ENCODE measurements at regions not wholly inside any gene's neighbourhood (a gene's known extent, or its start where the extent isn't known, plus 50 kb on each side); places are given as distances from the start of the nearest gene placed in this dataset.

DNA sequence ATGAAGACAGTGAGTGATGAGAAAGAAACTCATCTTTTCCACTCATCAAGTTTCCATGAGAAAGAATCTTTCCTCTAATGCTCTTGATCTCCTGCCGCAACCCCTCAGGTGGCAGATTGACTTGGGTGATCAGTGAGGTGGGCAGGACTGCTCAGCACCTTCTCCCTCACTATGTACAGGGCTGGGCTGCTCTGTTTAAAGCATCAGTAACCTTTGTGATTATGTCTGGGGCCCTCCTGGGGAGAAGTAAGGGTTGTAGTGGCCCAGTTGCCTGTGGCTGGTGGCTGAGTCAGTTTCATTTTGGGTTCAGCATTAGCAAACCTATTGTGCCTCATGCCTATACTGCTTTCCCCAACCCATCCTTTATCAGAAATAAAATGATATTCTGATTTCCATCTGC lies 366.0 kb downstream of the TTLL7 start:
- TF ChIP-seq CTCF (IDR thresholded peaks at IDR 0.05; ENCODE audit: insufficient read depth, low read depth, low read length, missing control alignments) = no peak
- no peak for DNase-seq (ENCODE audit: low read depth)
- no peak overlapping the region for H3K4me3 ChIP-seq (ENCODE audit: low read length)

DNA sequence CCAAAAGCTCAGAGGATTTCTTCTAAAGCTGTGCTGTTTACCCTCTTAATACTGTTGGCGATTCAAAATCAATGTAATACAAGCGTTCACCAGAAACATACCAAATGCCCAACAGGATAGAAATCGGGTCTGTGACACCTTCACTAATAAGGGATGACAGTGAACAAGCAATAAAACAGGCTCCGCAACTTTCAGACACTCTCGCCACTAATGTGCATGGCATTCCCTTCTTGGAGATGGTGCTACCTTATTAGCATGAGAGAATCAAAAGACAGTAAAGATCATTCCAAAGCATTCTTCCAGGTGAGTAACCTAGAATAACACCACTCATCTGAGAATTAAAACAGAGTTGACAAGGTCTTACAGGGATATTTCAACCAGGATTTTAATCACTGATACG lies 367.1 kb downstream of the TTLL7 start:
- TF ChIP-seq CTCF (IDR thresholded peaks at IDR 0.05; ENCODE audit: insufficient read depth, low read depth, low read length, missing control alignments) = no peak
- no peak overlapping the region for H3K4me3 ChIP-seq (ENCODE audit: low read length)
- peak; percentile 27 for DNase-seq (ENCODE audit: low read depth)

- no peak overlapping the region for H3K4me3 ChIP-seq (ENCODE audit: low read length)
- no peak for TF ChIP-seq CTCF (IDR thresholded peaks at IDR 0.05; ENCODE audit: insufficient read depth, low read depth, low read length, missing control alignments)
- DNase-seq (ENCODE audit: low read depth) = no peak
Observed at GRCh38 chr1:83627045-83627444, 371.9 kb downstream of the TTLL7 start.

GRCh38 chr1:83626603-83627002 lies 372.3 kb downstream of the TTLL7 start:
- no peak overlapping the region for H3K4me3 ChIP-seq (ENCODE audit: low read length)
- TF ChIP-seq CTCF (IDR thresholded peaks at IDR 0.05; ENCODE audit: insufficient read depth, low read depth, low read length, missing control alignments) = no peak
- DNase-seq (ENCODE audit: low read depth) = no peak

DNA sequence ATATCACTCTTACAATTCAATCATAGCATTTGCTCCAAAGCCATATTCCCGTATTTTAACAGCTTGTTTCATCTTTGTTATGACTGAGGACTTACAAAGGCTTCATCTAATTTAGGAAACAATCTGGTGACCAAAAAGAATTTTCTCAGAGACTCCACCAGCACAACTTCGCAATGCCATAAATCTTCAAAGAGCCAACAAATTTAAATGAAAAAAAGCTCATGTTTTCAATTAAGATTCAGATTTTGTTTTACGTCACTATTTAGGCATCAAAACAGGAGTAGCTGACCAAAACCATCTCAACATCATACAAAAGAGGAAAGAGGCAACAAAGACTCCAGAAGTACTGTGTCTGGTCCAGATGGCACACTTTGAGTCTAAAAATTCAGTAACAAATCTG lies 373.3 kb downstream of the TTLL7 start:
- H3K4me3 ChIP-seq (ENCODE audit: low read length) = no peak overlapping the region
- no peak for DNase-seq (ENCODE audit: low read depth)
- no peak for TF ChIP-seq CTCF (IDR thresholded peaks at IDR 0.05; ENCODE audit: insufficient read depth, low read depth, low read length, missing control alignments)

GRCh38 chr1:83620016-83620415 lies 378.9 kb downstream of the TTLL7 start:
- H3K4me3 ChIP-seq (ENCODE audit: low read length) = no peak overlapping the region
- DNase-seq (ENCODE audit: low read depth) = no peak
- TF ChIP-seq CTCF (IDR thresholded peaks at IDR 0.05; ENCODE audit: insufficient read depth, low read depth, low read length, missing control alignments) = no peak

DNA sequence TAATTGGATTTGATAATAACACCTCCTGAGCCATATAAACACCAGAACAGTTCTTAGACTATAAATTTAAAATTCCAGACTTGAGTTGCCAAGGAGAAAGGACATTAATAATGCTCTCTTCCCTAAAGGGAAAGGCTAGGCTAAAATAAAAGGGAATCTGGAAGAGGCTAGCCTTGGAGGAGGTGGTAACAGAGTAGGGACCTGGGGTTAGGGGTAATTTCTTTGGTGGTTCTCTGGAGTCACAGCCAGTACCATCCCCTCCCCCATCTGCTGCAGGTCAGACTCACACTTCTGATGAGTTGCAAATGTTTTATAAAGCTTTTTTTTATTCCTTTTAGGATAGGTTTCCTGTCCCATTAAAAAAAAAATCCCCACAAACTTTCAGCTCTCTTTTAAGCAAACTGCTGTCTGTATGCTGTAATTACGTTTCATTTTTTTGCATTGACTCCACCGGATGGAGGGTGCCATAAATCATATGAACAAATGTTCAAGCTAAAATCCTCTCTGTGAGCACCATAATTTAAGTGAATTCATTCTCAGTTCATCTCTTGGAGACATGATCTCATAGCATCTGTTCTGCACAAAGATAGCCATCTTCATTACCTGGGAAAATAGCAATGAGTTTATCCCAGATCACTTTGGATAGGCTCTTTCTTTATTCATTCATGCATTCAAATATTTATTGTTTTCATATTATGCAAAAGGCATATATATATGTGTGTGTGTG lies 379.6 kb downstream of the TTLL7 start:
- no peak for DNase-seq (ENCODE audit: low read depth)
- TF ChIP-seq CTCF (IDR thresholded peaks at IDR 0.05; ENCODE audit: insufficient read depth, low read depth, low read length, missing control alignments) = no peak
- H3K4me3 ChIP-seq (ENCODE audit: low read length) = no peak overlapping the region
